GM03348 (cell line): ENCODE measurements at regions not wholly inside any gene's neighbourhood (a gene's known extent, or its start where the extent isn't known, plus 50 kb on each side); places are given as distances from the start of the nearest gene placed in this dataset.
A peak's percentile ranks its signal among the peaks of the same experiment; 100 is the strongest.
"Not testable (repeated sequence)": the region's sequence is repeated elsewhere in the genome, so short reads cannot be mapped to it uniquely, and the experiment has no call there.

ENCODE experiments used
- DNase-seq: peaks from one replicate; pipeline ENCODE4 v3.0.0; 2012; ENCODE audit warnings: low spot score

GRCh38 chr5:23721336-23721735, 213.9 kb downstream of the PRDM9 start:
- no peak for DNase-seq

GRCh38 chr5:23727271-23727670, 219.9 kb downstream of the PRDM9 start:
- DNase-seq, result no peak

GRCh38 chr5:23730023-23730422, 222.6 kb downstream of the PRDM9 start:
- no peak for DNase-seq

- no peak for DNase-seq
Observed at GRCh38 chr5:23740029-23740428, 232.6 kb downstream of the PRDM9 start.

GRCh38 chr5:23742701-23743100, 235.3 kb downstream of the PRDM9 start:
- no peak for DNase-seq

- DNase-seq, result no peak
Observed at GRCh38 chr5:23755906-23756305, 248.5 kb downstream of the PRDM9 start.

- DNase-seq, result no peak
Observed at GRCh38 chr5:23756779-23757178, 249.4 kb downstream of the PRDM9 start.

GRCh38 chr5:23763170-23763569, 255.8 kb downstream of the PRDM9 start:
- DNase-seq, result no peak

- no peak for DNase-seq
Observed at GRCh38 chr5:23776684-23777083, 269.3 kb downstream of the PRDM9 start.

- DNase-seq, result not testable (repeated sequence)
Observed at GRCh38 chr5:23800307-23800706, 292.9 kb downstream of the PRDM9 start.

GRCh38 chr5:23820765-23821471, 313.5 kb downstream of the PRDM9 start:
- DNase-seq, result peak; percentile 61

- no peak for DNase-seq
Observed at GRCh38 chr5:23823521-23823920, 316.1 kb downstream of the PRDM9 start.

GRCh38 chr5:23825196-23825595, 317.8 kb downstream of the PRDM9 start:
- no peak for DNase-seq

- DNase-seq, result no peak
Observed at GRCh38 chr5:23840083-23840482, 332.7 kb downstream of the PRDM9 start.

GRCh38 chr5:23864786-23865185, 357.4 kb downstream of the PRDM9 start:
- no peak for DNase-seq

- DNase-seq, result no peak
Observed at GRCh38 chr5:23877847-23878246, 370.4 kb downstream of the PRDM9 start.

GRCh38 chr5:23884405-23885031, 377.1 kb downstream of the PRDM9 start:
- peak; percentile 3 for DNase-seq

GRCh38 chr5:23893561-23893960, 386.2 kb downstream of the PRDM9 start:
- DNase-seq, result no peak

- no peak for DNase-seq
Observed at GRCh38 chr5:23895614-23896013, 388.2 kb downstream of the PRDM9 start.

- DNase-seq, result no peak
Observed at GRCh38 chr5:23930985-23931384, 423.6 kb downstream of the PRDM9 start.

- DNase-seq, result not testable (repeated sequence)
Observed at GRCh38 chr5:23951261-23951928, 444.0 kb downstream of the PRDM9 start.

- DNase-seq, result no peak
Observed at GRCh38 chr5:23963449-23963848, 456.0 kb downstream of the PRDM9 start.

- no peak for DNase-seq
Observed at GRCh38 chr5:23977365-23977764, 470.0 kb downstream of the PRDM9 start.
